Panc1 (cell line): ENCODE measurements at regions not wholly inside any gene's neighbourhood (a gene's known extent, or its start where the extent isn't known, plus 50 kb on each side); places are given as distances from the start of the nearest gene placed in this dataset.

Experiments
- ATAC-seq: fragments of 200-7000 bp; cut with Tn5 transposase; 2 replicates; pipeline ENCODE4 v1.9.1; 2020; ENCODE audit warnings: mild to moderate bottlenecking, moderate library complexity
- BruUV-seq: library from RNA; stranded (reverse); fragments of 400-500 nt; replicated peaks from 2 replicates; lab custom pipeline; 2021; lab: Mats Ljungman, UMichigan
- CTCF ChIA-PET: fragments of 300-600 bp; sonication (Branson Sonifier 250); formaldehyde crosslinking; loops from one replicate; lab custom pipeline; 2022; ENCODE audit warnings: antibody characterized with exemption; lab: Charles Lee
- POLR2A ChIA-PET: fragments of 300-600 bp; sonication (Branson Sonifier 250); formaldehyde crosslinking; loops from one replicate; lab custom pipeline; 2022; ENCODE audit warnings: antibody characterized with exemption; lab: Charles Lee
- DNase-seq: peaks from one replicate; pipeline ENCODE4 v3.0.0-alpha.2; 2010; ENCODE audit warnings: low read depth, low spot score
- H3K27ac ChIP-seq: 2 replicates; pipeline ENCODE4 v1.5.1; 2011; ENCODE audit warnings: mild to moderate bottlenecking, low read length, inconsistent platforms
- H3K27me3 ChIP-seq: fragments of 200-500 bp; sonication (Bioruptor generic); 2 replicates; pipeline ENCODE4 v1.6.0; 2014; ENCODE audit warnings: low read length, inconsistent platforms; ENCODE audit not compliant: control insufficient read depth, insufficient read depth
- H3K36me3 ChIP-seq: fragments of 200-500 bp; sonication (Bioruptor generic); 2 replicates; pipeline ENCODE4 v1.5.1; 2014; ENCODE audit warnings: inconsistent platforms, mild to moderate bottlenecking, low read length, moderate library complexity; ENCODE audit not compliant: control insufficient read depth, insufficient read depth
- H3K4me1 ChIP-seq: 2 replicates; pipeline ENCODE4 v1.5.1; 2011; ENCODE audit warnings: inconsistent platforms, mild to moderate bottlenecking, low read length, moderate library complexity; ENCODE audit not compliant: control insufficient read depth, insufficient read depth
- H3K4me3 ChIP-seq, 2 experiments: 2 replicates each; pipeline ENCODE4 v1.5.1; 2011 to 2012; ENCODE audit warnings: low read depth in 2 of 2, low read length in 2 of 2, mild to moderate bottlenecking in 2 of 2, inconsistent platforms in 1 of 2, moderate library complexity in 1 of 2
- H3K9me3 ChIP-seq: fragments of 200-500 bp; sonication (Bioruptor generic); 2 replicates; pipeline ENCODE4 v1.5.1; 2014; ENCODE audit warnings: low read depth, mild to moderate bottlenecking, inconsistent platforms, low read length, moderate library complexity; ENCODE audit not compliant: control insufficient read depth, insufficient read depth
- CTCF ChIP-seq: fragments of 450-650 bp; IDR thresholded peaks from 2 replicates; pipeline ENCODE4 v1.5.1; 2017; ENCODE audit warnings: mild to moderate bottlenecking
- POLR2AphosphoS5 ChIP-seq: IDR thresholded peaks from 2 replicates; pipeline ENCODE4 v1.6.1; 2012; ENCODE audit warnings: mild to moderate bottlenecking, low read depth, low read length, moderate library complexity
- REST ChIP-seq, 2 experiments: IDR thresholded peaks; 2 replicates each; pipeline ENCODE4 v1.6.1; 2011 to 2012; ENCODE audit warnings: low read depth in 2 of 2, control low read depth in 1 of 2, low read length in 1 of 2, mild to moderate bottlenecking in 1 of 2, moderate library complexity in 1 of 2; ENCODE audit not compliant: insufficient read depth in 1 of 2
- SIN3A ChIP-seq: IDR thresholded peaks from 2 replicates; pipeline ENCODE4 v1.6.1; 2012; ENCODE audit warnings: low read depth, mild to moderate bottlenecking, low read length, moderate library complexity, borderline replicate concordance; ENCODE audit not compliant: insufficient read depth
- TCF7L2 ChIP-seq: IDR thresholded peaks from 2 replicates; pipeline ENCODE4 v1.6.1; 2011; ENCODE audit warnings: mild to moderate bottlenecking, low read depth, low read length, inconsistent platforms
- in situ Hi-C: cut with HindIII; loops from 2 replicates; pipeline ENCODE4 v1.10.0; 2016; ENCODE audit warnings: low sequenced_read_pairs, low pct_unique_long_range_greater_than_20kb
- intact Hi-C: fragments of 100-400 bp; cut with micrococcal nuclease; formaldehyde crosslinking; loops from one replicate; pipeline ENCODE4 v1.10.0; 2022; ENCODE audit not compliant: unreplicated experiment

DNA sequence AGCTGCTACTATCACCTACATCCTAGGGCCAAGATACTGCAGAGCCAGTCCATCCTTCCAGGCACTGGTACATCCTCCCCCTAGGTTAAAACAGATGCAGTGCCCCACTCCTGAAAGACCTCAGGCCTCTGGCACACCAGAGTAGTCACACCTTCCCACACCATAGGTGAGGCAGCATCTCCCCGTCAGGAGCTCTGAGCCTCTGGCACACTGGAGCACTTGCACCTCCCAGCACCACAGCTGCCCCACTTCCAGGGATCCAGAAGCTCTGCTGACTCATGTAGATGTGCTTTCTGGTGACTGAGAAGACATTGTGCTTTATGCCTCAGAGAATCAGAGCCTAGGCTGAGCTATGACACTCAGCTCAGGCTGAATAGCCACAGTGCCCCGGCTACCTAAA lies 138.4 kb upstream of the COL3A1 start:
- POLR2A ChIA-PET, result no interaction called here
- BruUV-seq, result no TSS peak
- intact Hi-C loops (no loop called here), in situ Hi-C loops (no loop called here)
- no peaks in the 10 kb centered on the region; the same call in 1 of the 2 replicates for H3K9me3 ChIP-seq
- TF ChIP-seq CTCF (no peak), POLR2AphosphoS5 (no peak), TCF7L2 (no peak), REST (IDR thresholded peaks at IDR 0.05; ENCODE audit: insufficient read depth in 1 of 2, low read depth in 2 of 2, low read length in 1 of 2) (no peak), SIN3A (no peak)
- no peak overlapping the region for H3K4me3 ChIP-seq
- no peak overlapping the region for H3K27ac ChIP-seq
- ATAC-seq (no peak), DNase-seq (no peak)
- H3K36me3 ChIP-seq, result no peaks in the 10 kb centered on the region
- H3K27me3 ChIP-seq, result no peaks in the 10 kb centered on the region
- no peaks in the 10 kb centered on the region for H3K4me1 ChIP-seq
- CTCF ChIA-PET, result no interaction called here

DNA sequence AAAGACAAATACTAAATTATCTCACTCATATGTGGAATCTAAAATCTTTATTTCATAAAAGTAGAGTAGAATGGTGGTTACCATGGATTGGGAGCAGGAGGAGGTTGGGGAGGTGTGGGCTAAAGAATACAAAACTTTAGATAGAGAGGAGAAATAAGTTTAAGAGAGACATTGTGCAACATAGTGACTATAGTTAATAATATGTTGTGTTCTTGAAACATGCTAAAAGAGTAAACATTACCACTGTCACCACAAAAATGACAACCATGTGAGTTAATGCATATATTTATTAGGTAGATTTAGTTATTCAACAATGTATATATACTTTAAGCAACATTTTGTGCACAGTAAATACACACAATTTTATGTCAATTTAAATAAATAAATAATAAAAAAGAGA lies 128.5 kb upstream of the COL3A1 start:
- intact Hi-C loops, result no loop called here
- Histone ChIP-seq H3K9me3 (no peaks in the 10 kb centered on the region), H3K27ac (no peak overlapping the region), H3K4me3 (no peak overlapping the region), H3K4me1 (no peaks in the 10 kb centered on the region), H3K36me3 (no peaks in the 10 kb centered on the region), H3K27me3 (no peaks in the 10 kb centered on the region)
- POLR2A ChIA-PET, result no interaction called here
- no peak for DNase-seq
- CTCF ChIA-PET, result no interaction called here
- no peak for ATAC-seq
- no peak for TF ChIP-seq REST (IDR thresholded peaks at IDR 0.05; ENCODE audit: insufficient read depth in 1 of 2, low read depth in 2 of 2, low read length in 1 of 2)
- no peak for TF ChIP-seq TCF7L2
- TF ChIP-seq POLR2AphosphoS5, result no peak
- no peak for TF ChIP-seq CTCF
- TF ChIP-seq SIN3A, result no peak
- BruUV-seq, result no TSS peak
- in situ Hi-C loops, result no loop called here
